Brain microvascular endothelial cell (primary cell): ENCODE measurements at regions not wholly inside any gene's neighbourhood (a gene's known extent, or its start where the extent isn't known, plus 50 kb on each side); places are given as distances from the start of the nearest gene placed in this dataset.

Experiments
- DNase-seq: peaks from one replicate; pipeline ENCODE4 v3.0.0-alpha.2; 2020
- H3K27ac ChIP-seq: fragments of 250-450 bp; sonication (Bioruptor Pico); 2 replicates; pipeline ENCODE4 v1.5.1; 2020; ENCODE audit warnings: mild to moderate bottlenecking, moderate library complexity
- H3K27me3 ChIP-seq: fragments of 250-450 bp; sonication (Bioruptor Pico); replicated peaks from 2 replicates; pipeline ENCODE4 v1.5.1; 2020; ENCODE audit warnings: mild to moderate bottlenecking
- H3K36me3 ChIP-seq: fragments of 250-450 bp; sonication (Bioruptor Pico); replicated peaks from 2 replicates; pipeline ENCODE4 v1.5.1; 2020; ENCODE audit warnings: mild to moderate bottlenecking
- H3K4me3 ChIP-seq: 2 replicates; pipeline ENCODE4 v1.5.1; 2011; ENCODE audit warnings: low read depth, mild to moderate bottlenecking, control low read depth, low read length, moderate library complexity
- in situ Hi-C: cut with HindIII; loops from 2 replicates; pipeline ENCODE4 v1.10.0; 2017; ENCODE audit warnings: low sequenced_read_pairs, low pct_ligation_motif_present
- TF ChIP-seq, protein P1 (sequence below): IDR thresholded peaks from 2 replicates; pipeline ENCODE4 v1.5.1; 2011; ENCODE audit warnings: low read depth, mild to moderate bottlenecking, moderate library complexity, low read length, control low read depth, inconsistent platforms; ENCODE audit errors: missing control alignments

DNA sequence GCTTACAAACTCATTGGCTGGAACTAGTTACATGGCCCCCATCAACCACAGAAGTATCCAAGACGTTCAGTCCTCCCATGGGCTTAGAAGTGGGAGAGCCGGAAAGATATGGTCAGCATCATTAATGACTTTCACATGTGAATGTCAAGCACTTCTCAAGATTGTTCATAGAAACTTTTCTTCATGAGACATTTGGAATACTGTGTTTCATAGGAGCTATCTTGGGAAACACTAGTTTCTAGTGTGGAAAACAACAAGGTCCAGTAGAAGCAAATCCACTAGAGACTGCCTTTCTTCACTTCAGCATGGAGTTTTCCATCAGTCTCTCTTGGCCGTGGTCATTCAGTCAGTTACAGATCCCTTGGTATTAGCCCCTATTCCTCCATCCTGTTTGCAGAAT is 160.9 kb downstream of the C11orf91 start:
- H3K27me3 ChIP-seq: no peaks in the 10 kb centered on the region
- in situ Hi-C loops: no loop called here
- no peaks in the 10 kb centered on the region for H3K36me3 ChIP-seq
- no peak for DNase-seq
- TF ChIP-seq, protein P1, sequence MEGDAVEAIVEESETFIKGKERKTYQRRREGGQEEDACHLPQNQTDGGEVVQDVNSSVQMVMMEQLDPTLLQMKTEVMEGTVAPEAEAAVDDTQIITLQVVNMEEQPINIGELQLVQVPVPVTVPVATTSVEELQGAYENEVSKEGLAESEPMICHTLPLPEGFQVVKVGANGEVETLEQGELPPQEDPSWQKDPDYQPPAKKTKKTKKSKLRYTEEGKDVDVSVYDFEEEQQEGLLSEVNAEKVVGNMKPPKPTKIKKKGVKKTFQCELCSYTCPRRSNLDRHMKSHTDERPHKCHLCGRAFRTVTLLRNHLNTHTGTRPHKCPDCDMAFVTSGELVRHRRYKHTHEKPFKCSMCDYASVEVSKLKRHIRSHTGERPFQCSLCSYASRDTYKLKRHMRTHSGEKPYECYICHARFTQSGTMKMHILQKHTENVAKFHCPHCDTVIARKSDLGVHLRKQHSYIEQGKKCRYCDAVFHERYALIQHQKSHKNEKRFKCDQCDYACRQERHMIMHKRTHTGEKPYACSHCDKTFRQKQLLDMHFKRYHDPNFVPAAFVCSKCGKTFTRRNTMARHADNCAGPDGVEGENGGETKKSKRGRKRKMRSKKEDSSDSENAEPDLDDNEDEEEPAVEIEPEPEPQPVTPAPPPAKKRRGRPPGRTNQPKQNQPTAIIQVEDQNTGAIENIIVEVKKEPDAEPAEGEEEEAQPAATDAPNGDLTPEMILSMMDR: no peak
- no peak overlapping the region for H3K27ac ChIP-seq
- H3K4me3 ChIP-seq: no peak overlapping the region

DNA sequence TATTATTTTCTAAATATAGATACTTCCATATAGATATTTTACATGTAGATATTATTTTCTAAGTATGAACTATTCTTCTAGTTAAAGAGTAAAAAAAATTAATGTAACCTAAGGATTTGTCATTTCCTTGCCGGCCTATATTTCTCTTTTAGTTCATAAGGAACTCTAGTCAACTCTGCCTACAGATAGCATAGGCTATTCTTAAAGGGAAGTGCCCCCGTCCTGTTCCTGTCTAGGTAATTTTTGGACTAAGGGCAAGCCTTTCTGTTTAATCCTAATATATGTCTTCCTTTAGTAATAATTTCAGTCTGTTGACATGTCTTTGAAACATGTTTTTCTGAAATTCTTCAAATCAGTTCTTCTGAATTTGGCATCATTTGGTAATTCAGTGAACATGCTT is 161.9 kb downstream of the C11orf91 start:
- H3K27ac ChIP-seq: no peak overlapping the region
- TF ChIP-seq, protein P1: no peak
- H3K27me3 ChIP-seq: no peaks in the 10 kb centered on the region
- H3K36me3 ChIP-seq: no peaks in the 10 kb centered on the region
- no peak for DNase-seq
- in situ Hi-C loops: no loop called here
- no peak overlapping the region for H3K4me3 ChIP-seq

DNA sequence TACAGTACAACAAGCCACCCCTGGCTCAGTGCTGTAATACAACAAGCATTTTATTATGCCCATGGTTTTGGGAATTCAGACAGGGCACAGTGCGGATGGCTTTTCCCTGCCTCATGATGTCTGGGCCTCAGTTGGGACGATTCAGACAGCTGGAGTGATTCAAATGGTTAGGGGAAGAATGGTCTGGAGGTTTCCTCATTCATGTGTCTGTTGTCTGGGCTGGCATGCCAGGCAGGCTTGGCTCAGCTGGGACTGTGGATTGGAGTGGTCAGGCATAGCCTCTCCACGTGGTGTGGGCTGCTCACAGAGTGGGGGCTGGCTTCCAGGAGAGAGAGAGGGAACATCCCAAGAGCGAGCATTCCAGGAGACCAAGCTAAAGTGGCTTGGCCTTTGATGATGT is 164.4 kb downstream of the C11orf91 start:
- TF ChIP-seq, protein P1: no peak

DNA sequence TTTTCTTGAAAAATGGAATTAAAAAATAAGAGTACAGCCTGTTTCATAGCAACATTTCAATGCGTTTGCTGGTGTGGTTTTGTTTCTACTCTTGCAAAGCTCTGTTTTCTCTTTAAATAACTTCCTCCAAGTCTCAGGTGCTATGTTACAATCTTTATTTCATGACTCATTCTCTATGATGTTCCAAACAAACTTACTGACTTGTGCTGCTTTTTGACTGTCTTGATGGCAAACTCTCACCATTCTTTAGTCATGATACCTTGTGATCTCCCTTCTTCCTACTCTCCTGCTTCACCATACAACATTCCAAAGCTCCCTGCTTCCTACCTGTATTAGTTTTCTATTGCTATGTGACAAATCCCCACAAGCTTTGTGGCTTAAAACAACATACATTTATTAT is 166.1 kb downstream of the C11orf91 start:
- TF ChIP-seq, protein P1: no peak
- in situ Hi-C loops: no loop called here
- Histone ChIP-seq H3K4me3 (no peak overlapping the region), H3K36me3 (no peaks in the 10 kb centered on the region), H3K27ac (no peak overlapping the region), H3K27me3 (no peaks in the 10 kb centered on the region)
- no peak for DNase-seq

More for the DNA sequence above, 164.4 kb downstream of the C11orf91 start:
- in situ Hi-C loops: no loop called here
- Histone ChIP-seq H3K36me3 (no peaks in the 10 kb centered on the region), H3K4me3 (no peak overlapping the region), H3K27ac (no peak overlapping the region), H3K27me3 (no peaks in the 10 kb centered on the region)
- no peak for DNase-seq

DNA sequence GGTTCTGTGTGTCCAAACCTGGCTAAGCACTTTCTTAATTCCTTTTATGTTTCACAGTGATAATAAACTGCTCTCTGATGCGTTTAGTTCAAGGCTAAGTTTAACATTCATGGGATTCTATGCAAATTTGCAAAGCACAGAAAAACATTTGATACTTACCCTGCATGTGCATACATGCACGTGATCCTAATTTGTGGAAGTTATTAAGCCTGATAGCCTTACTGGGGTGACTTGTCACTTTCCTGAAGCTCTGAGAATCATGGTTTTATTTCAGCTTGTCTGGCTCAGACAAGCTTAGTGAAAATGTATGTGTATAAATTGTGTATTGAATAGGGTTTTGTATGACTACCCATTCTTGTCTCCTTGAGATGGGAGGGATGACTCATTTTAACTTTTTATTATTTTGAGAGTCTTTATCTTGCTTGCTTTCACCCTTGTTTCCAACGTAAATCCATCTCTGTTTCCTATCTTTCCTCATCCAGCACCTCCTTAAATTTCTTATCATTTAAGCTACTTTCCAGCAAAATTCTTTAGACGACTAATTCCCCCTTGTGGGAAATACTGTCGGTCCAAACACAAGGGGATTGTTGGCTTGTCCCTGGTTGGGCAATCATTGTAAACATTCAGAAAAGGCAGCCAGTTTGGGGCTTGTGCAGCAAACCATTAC is 167.1 kb downstream of the C11orf91 start:
- no peaks in the 10 kb centered on the region for H3K27me3 ChIP-seq
- TF ChIP-seq, protein P1: no peak
- H3K27ac ChIP-seq: no peak overlapping the region
- H3K36me3 ChIP-seq: no peaks in the 10 kb centered on the region
- DNase-seq: no peak
- in situ Hi-C loops: no loop called here
- no peak overlapping the region for H3K4me3 ChIP-seq
